ENCODE measurements at regions not wholly inside any gene's neighbourhood (a gene's known extent, or its start where the extent isn't known, plus 50 kb on each side); places are given as distances from the start of the nearest gene placed in this dataset.

DNA sequence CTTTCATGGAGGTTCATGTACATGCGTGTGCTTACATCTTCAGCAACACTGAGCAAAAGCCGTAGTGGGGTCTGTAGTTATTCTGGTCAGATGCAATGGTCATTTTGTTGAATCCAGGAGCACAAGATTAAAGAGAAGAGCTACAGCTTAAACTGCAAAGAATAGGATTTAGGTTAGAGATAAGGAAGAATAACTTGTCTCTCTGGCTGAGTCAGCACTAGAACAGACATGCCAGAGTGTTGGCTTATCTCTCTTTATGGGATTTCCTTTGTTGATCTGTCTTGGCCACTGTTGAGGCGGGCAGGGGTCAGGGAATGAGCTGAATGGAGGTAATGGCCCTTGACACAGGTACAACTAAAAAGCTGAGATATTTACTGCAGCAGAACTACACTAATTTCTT, 473.5 kb downstream of the CCSER2 start:
- no peak for DNase-seq

- no peak for DNase-seq
These were observed 476.8 kb downstream of the CCSER2 start for GRCh38 chr10:84805149-84805548.

DNA sequence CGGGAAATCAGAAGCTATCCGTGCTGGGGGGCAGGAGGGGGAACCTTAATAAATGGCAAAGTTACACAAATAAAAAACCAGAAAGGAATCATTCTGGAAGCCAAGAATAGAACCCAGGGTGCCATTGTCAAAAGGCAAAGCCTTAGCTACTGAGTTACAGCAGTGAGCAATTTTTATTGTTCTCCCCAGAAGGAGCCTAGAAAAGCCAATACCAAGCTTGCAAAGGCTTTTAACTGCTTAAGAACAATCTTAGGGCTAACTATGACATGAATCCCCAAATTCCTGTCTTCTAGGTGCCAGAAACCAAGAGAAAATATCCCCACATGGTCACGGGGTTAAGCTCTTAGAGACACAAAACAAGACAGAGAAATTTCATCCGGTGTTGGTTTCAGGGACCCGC, 482.7 kb downstream of the CCSER2 start:
- DNase-seq = no peak

- no peak for DNase-seq
These were observed 490.6 kb downstream of the CCSER2 start for GRCh38 chr10:84818961-84819360.

DNA sequence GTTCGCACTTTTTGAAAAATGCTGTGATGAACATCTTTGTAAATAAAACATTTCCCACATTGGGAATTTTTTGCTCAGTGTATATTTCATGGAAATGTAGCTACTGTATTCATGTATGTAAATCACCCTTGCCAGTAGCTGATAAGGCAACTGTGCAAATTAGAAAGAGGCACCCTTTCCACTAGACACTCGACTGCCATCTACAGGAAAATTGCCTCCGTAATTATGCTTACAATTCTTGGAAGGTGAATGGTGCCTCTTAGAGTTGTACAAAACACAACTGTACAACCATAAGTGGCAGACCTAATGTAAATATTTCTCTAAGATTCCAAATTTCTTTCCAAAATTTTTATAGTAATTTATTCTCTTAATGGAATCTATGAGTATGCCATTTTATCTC, 491.7 kb downstream of the CCSER2 start:
- no peak for DNase-seq

DNA sequence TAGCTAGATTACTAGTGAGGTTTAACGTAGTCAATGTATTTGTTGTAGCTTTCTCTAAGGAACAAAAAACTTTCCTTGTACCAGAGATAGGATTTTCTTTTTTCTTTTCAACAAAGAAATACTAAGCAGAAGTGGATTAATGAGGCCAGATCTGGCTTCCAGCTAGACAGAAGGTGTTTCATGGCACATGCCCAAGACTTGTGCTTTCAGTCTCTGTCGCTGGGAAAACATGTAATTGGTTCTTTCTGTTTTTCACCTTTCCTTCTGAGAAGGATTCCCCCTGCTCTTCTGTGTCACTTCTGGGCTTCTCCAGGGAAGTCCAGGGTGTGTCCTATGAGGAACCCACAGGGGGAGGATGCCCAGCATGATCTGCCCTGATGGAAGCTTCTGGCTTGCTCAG, 492.2 kb downstream of the CCSER2 start:
- no peak for DNase-seq

DNA sequence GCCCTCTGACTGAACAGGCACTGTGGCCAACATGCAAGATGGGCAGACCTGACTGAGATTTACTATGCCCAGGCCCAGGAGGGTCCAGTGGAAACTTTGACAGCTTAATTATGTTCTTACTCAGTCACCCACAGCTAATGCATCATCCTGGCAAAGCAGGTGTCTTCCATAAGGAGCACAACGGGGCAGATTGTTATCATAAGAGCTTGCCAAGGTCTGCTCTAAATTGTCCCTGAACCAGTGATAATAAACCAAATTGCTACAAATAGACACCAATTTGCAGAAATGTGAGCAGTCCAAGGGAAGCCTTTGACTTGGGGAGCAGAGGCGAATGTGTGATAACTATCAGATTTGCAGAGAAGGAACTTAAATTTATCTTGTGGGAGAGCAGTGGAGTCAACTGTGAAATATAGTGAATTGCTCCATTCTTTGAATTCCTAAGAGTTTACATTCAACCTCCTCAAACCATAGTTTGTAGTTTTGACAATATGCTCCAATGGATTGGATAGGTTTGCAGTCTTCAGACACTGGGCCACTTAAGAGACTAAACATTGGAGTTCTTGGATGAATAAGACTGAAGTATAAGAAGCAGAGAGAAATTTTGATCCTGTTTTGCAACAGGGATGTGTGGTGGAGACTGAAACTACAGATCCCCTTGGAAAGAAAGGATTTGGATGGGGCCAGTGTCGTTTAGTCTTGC, 494.7 kb downstream of the CCSER2 start:
- no peak for DNase-seq

GRCh38 chr10:84824525-84824924, 496.1 kb downstream of the CCSER2 start:
- DNase-seq = no peak

- DNase-seq = no peak
These were observed 496.9 kb downstream of the CCSER2 start for GRCh38 chr10:84825330-84825729.

GRCh38 chr10:84826704-84827103, 498.3 kb downstream of the CCSER2 start:
- no peak for DNase-seq

GRCh38 chr10:84829131-84829530, 500.7 kb downstream of the CCSER2 start:
- DNase-seq = no peak

- DNase-seq = no peak
These were observed 508.8 kb downstream of the CCSER2 start for GRCh38 chr10:84837041-84837812.

GRCh38 chr10:84837877-84838276, 509.5 kb downstream of the CCSER2 start:
- no peak for DNase-seq

DNA sequence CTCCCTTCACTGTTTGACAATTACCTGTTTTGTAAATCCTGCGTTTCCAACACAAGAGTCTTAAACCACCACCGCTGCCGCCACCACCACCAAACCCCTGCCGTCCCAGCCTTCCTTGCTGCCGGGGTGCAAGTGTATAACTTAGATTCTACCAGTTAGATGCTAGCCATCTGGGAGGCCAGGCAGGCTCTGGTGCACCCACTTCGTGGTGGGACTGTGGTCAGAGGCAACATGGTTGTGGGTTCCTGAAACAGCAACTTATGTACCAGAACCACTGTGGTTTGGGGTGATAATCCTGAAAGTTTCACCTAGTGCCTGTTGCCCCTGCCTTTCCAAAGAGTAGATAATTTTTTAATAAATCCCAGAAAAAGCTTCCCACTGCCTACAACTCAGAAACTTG, 510.5 kb downstream of the CCSER2 start:
- DNase-seq = no peak

- DNase-seq = no peak
These were observed 514.2 kb downstream of the CCSER2 start for GRCh38 chr10:84842593-84842992.

DNA sequence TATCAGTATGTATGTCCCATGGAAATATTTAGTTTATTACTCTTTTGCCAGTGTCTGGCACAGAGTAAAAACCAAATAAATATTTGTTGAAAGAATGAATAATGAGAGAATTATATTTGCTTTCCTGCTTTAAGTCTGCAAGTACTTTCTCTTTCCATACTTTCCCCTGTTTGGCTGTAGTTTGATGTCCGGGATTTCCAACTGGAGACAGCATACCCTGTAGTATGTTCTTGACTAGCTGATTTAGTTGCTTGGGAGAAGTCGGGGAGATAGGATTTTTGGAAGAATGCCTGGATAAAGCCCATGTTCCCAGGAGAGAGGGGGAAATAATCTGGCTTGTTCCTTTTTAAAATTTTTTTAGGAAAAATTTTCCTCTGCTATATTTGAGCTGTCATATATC, 516.1 kb downstream of the CCSER2 start:
- DNase-seq = no peak

GRCh38 chr10:84845628-84846261, 517.4 kb downstream of the CCSER2 start:
- no peak for DNase-seq

GRCh38 chr10:84846658-84847316, 518.4 kb downstream of the CCSER2 start:
- DNase-seq = no peak

DNA sequence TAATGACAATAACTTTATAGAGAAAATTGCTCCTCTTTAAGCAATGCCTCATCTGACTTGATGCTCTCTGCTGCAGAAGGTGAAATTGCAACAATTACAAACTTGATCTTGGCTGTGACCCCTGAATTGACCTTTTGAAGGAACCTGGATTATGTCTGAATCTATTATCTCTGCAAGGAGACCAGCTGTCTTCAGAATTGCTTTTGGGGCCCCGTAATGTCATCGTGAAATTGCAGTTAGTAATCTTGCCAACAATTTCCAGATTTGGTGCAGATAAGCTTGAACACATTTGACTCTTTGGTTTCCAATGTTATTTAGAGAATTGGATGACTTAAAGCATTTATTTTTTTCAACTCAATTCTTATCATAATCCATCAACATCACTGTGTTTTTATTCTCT, 520.6 kb downstream of the CCSER2 start:
- DNase-seq = no peak

DNA sequence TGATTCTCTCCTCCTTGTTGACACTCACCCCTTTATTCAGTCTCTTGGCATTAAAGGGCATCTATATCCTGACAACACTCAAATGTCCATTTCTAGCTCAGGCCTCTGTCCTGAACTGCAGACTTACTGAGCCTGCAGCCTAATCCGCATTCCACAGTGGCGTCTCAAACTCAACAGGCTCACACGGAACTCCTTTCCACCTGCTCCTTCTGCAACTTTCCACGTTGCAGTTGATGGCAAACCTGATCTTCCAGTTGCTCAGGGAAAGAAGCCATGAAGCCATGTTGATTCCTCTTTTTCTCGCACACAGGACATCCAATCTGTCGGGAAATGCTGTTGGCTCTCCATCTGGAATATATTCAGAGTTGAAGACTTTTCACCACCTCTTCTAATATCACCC, 522.4 kb downstream of the CCSER2 start:
- no peak for DNase-seq

- DNase-seq = no peak
These were observed 526.0 kb downstream of the CCSER2 start for GRCh38 chr10:84854439-84854838.

- DNase-seq = no peak
These were observed 532.5 kb downstream of the CCSER2 start for GRCh38 chr10:84860855-84861254.

DNA sequence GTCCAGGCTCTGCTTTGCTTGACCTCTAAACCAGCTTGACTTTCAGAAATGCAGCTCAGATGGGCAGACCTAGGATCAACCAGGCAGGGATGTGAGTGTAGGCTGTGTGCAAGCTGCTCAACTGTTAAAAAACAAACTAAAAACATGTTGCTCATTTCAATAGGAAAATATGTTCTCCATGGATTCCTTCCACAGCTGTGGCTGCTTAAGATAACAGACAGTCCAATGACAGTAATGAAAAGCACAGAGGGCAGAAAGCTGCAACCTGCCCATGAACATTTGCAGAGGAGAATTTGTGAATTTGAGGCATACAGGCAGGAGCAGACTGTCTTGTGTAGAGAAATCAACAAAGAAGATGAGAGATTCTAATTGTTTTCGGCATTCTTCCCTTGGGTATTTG, 534.2 kb downstream of the CCSER2 start:
- DNase-seq = no peak

DNA sequence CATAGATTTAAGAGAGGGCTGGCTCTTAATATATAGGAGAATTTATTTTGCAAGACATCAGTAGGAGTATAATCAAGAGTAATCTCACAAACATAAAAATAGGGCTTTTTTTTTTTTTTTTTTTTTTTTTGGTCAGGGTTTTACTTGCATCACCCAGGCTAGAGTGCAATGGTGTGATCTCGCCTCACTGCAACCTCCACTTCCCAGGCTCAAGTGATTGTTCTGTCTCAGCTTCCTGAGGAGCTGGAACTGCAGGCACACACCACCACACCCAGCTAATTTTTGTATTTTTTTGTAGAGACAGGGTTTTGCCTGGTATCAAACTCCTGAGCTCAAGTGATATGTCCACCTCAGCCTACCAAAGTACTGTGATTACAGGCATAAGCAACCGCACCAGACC, 535.3 kb downstream of the CCSER2 start:
- DNase-seq = no peak

Measured in activated CD4-positive, alpha-beta T cell treated with anti-CD3 and anti-CD28 coated beads for 4 hours (primary cell).